ENCODE measurements at regions not wholly inside any gene's neighbourhood (a gene's known extent, or its start where the extent isn't known, plus 50 kb on each side); places are given as distances from the start of the nearest gene placed in this dataset.

- H4K20me1 ChIP-seq (ENCODE audit: insufficient read depth) = no peaks in the 10 kb centered on the region
- CTCF ChIA-PET = no interaction called here
- intact Hi-C loops (cut with micrococcal nuclease; ENCODE audit: unreplicated experiment) = no loop called here
- no peak overlapping the region for H3K27ac ChIP-seq
- DNase-seq = no peak
- POLR2A ChIA-PET (ENCODE audit: unreplicated experiment) = no interaction called here
- peaks cover 2% of the 10 kb centered on the region; the same call in 1 of the 2 replicates for H3K27me3 ChIP-seq (ENCODE audit: insufficient read depth, low read depth)
- no peaks in the 10 kb centered on the region for H3K79me2 ChIP-seq (ENCODE audit: low read depth)
- no peaks in the 10 kb centered on the region for H3K36me3 ChIP-seq (ENCODE audit: low read depth)
- H2AFZ ChIP-seq = no peak overlapping the region
- no peaks in the 10 kb centered on the region for H3K9me2 ChIP-seq (ENCODE audit: insufficient read depth)
- H3K4me1 ChIP-seq (replicated peaks; ENCODE audit: insufficient read depth) = no peaks in the 10 kb centered on the region
- H3F3A ChIP-seq (ENCODE audit: insufficient read depth, low read depth) = no peaks in the 10 kb centered on the region
- no peak overlapping the region for H3K4me3 ChIP-seq
- no peak for TF ChIP-seq CTCF (conservative IDR thresholded peaks at IDR 0.05)
- TF ChIP-seq EZH2 (IDR thresholded peaks at IDR 0.05; ENCODE audit: low read depth) = no peak
- H3K4me2 ChIP-seq = no peak overlapping the region
- no TSS peak for BruUV-seq (replicated peaks)
- H3K9me3 ChIP-seq (ENCODE audit: insufficient read depth, low read depth) = no peaks in the 10 kb centered on the region
Measured at GRCh38 chr2:123695426-123695825, 329.7 kb upstream of the CNTNAP5 start.

GRCh38 chr2:123696021-123696420, 329.1 kb upstream of the CNTNAP5 start:
- no peak for DNase-seq
- Histone ChIP-seq H3F3A (ENCODE audit: insufficient read depth, low read depth) (no peaks in the 10 kb centered on the region), H3K36me3 (ENCODE audit: low read depth) (no peaks in the 10 kb centered on the region), H3K9me2 (ENCODE audit: insufficient read depth) (no peaks in the 10 kb centered on the region), H3K4me3 (no peak overlapping the region), H3K27me3 (ENCODE audit: insufficient read depth, low read depth) (no peaks in the 10 kb centered on the region), H4K20me1 (ENCODE audit: insufficient read depth) (no peaks in the 10 kb centered on the region), H3K9me3 (ENCODE audit: insufficient read depth, low read depth) (no peaks in the 10 kb centered on the region), H3K4me2 (no peak overlapping the region), H3K4me1 (replicated peaks; ENCODE audit: insufficient read depth) (no peaks in the 10 kb centered on the region), H3K79me2 (ENCODE audit: low read depth) (no peaks in the 10 kb centered on the region), H3K27ac (no peak overlapping the region), H2AFZ (no peak overlapping the region)
- intact Hi-C loops (cut with micrococcal nuclease; ENCODE audit: unreplicated experiment) = no loop called here
- TF ChIP-seq CTCF (conservative IDR thresholded peaks at IDR 0.05) (no peak), EZH2 (IDR thresholded peaks at IDR 0.05; ENCODE audit: low read depth) (no peak)
- no TSS peak for BruUV-seq (replicated peaks)
- ChIA-PET POLR2A (ENCODE audit: unreplicated experiment) (no interaction called here), CTCF (no interaction called here)

GRCh38 chr2:123696799-123697410, 328.2 kb upstream of the CNTNAP5 start:
- intact Hi-C loops (cut with micrococcal nuclease; ENCODE audit: unreplicated experiment) = no loop called here
- H4K20me1 ChIP-seq (ENCODE audit: insufficient read depth) = no peaks in the 10 kb centered on the region
- H3F3A ChIP-seq (ENCODE audit: insufficient read depth, low read depth) = no peaks in the 10 kb centered on the region
- no peak overlapping the region for H3K4me2 ChIP-seq
- BruUV-seq (replicated peaks) = no TSS peak
- no peak overlapping the region for H3K27ac ChIP-seq
- H3K27me3 ChIP-seq (ENCODE audit: insufficient read depth, low read depth) = no peaks in the 10 kb centered on the region
- no peaks in the 10 kb centered on the region for H3K9me2 ChIP-seq (ENCODE audit: insufficient read depth)
- no peaks in the 10 kb centered on the region for H3K36me3 ChIP-seq (ENCODE audit: low read depth)
- H3K4me1 ChIP-seq (replicated peaks; ENCODE audit: insufficient read depth) = no peaks in the 10 kb centered on the region
- ChIA-PET POLR2A (ENCODE audit: unreplicated experiment) (no interaction called here), CTCF (no interaction called here)
- no peak for TF ChIP-seq CTCF (conservative IDR thresholded peaks at IDR 0.05)
- no peak for TF ChIP-seq EZH2 (IDR thresholded peaks at IDR 0.05; ENCODE audit: low read depth)
- no peak for DNase-seq
- H3K4me3 ChIP-seq = no peak overlapping the region
- H2AFZ ChIP-seq = no peak overlapping the region
- no peaks in the 10 kb centered on the region for H3K79me2 ChIP-seq (ENCODE audit: low read depth)
- no peaks in the 10 kb centered on the region for H3K9me3 ChIP-seq (ENCODE audit: insufficient read depth, low read depth)

All from PC-9 (cell line).